ENCODE measurements at regions not wholly inside any gene's neighbourhood (a gene's known extent, or its start where the extent isn't known, plus 50 kb on each side); places are given as distances from the start of the nearest gene placed in this dataset.

DNA sequence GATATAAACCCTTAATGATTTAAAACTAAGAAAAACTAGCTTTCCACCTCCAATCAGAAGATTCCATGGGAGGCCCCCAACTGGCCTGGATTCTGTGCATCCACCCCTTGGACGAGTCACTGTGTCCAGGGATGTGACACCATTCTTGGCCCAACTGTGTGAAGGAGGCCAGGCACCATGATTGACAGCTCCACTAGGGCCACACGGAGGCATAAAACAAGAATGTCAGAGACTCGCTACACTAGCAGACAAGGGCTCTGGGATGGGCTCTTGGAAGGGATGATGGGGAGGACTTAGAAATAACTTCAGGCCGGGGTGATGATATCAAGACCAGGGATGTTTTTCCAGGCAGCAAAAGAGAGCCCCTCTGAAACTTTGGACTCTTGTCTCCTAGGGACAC is 117.8 kb upstream of the GNAO1 start:
- TF ChIP-seq, protein P1, sequence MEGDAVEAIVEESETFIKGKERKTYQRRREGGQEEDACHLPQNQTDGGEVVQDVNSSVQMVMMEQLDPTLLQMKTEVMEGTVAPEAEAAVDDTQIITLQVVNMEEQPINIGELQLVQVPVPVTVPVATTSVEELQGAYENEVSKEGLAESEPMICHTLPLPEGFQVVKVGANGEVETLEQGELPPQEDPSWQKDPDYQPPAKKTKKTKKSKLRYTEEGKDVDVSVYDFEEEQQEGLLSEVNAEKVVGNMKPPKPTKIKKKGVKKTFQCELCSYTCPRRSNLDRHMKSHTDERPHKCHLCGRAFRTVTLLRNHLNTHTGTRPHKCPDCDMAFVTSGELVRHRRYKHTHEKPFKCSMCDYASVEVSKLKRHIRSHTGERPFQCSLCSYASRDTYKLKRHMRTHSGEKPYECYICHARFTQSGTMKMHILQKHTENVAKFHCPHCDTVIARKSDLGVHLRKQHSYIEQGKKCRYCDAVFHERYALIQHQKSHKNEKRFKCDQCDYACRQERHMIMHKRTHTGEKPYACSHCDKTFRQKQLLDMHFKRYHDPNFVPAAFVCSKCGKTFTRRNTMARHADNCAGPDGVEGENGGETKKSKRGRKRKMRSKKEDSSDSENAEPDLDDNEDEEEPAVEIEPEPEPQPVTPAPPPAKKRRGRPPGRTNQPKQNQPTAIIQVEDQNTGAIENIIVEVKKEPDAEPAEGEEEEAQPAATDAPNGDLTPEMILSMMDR (IDR thresholded peaks at IDR 0.05; ENCODE audit: low read depth, low read length), result no peak
- no peak for DNase-seq (ENCODE audit: extremely low read depth, low read depth)

DNA sequence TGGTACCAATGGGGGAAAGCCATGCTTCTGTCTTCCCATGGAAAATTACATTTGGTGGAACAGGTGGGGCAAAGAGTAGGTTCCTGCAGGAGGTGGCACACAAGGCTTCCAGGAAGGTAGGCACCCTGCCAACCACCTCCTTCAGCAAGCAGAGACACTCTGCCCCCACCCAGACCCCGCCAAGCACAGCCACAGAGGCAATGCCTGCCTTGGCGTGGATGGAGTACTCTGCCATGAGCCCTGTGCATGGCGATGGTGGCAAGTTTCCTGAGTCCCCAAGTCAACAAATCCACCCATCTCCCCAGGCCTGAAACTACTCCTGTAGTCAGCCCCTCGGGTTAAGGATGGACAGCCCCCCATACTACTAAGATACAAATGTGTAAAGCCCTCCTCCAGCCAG is 119.2 kb upstream of the GNAO1 start:
- DNase-seq (ENCODE audit: extremely low read depth, low read depth), result no peak
- TF ChIP-seq, protein P1 (IDR thresholded peaks at IDR 0.05; ENCODE audit: low read depth, low read length), result no peak

DNA sequence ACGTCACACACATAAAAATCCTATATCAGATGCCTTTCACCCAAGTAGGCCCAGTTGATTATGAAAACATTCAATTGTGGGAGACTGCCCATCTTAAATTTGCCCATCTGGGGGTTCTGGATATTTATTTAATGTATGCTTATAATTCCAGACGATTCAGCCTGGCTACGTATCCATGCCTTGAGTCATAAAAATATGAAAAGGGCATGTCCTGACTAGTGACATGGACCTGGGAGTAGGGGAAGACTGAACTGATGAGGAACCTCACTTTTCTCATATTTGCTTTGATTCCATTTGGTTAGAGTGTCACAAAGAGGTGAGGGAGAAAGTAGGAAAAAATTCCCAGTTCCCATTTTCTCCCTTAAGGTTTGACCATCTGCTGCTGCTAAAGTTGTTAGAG is 122.5 kb upstream of the GNAO1 start:
- DNase-seq (ENCODE audit: extremely low read depth, low read depth), result no peak
- TF ChIP-seq, protein P1 (IDR thresholded peaks at IDR 0.05; ENCODE audit: low read depth, low read length), result no peak

DNA sequence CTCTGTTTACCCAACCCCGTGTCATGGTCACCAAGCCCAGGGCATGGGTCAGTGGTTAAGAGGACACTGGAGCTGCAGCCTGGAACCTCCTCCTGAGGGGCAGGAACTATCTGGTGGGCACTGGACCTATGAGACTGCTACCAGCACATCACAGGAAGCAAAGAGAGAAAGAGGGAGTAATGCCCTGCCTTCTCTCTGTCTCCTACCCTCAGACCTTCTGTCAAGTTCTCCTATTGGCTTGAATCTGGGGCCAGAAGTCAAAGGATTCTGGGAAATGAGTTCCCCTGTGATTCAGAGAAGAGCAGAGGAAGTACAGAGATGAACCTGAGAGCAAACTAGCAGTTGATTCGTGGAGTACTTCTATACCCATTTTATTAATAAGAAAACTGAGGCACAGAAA is 123.0 kb upstream of the GNAO1 start:
- TF ChIP-seq, protein P1 (IDR thresholded peaks at IDR 0.05; ENCODE audit: low read depth, low read length), result no peak
- no peak for DNase-seq (ENCODE audit: extremely low read depth, low read depth)

DNA sequence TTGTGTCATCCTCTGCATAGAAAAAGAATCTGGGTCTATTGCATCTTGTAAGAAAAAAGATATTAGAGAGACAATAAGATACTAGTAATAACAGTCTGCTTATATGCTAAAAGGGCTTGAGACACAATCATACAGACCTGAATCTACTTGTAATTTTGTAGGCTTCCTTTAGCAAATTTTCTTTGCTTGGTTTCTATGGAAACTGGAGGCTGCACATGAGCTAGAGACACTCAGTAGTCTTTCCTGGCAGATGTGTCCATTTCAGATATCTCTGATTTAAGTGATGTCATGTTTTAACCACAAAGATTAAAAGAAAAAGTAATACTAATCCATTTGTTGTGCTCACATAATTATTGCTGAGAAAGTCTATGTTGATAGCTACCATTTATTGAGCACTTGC is 123.9 kb upstream of the GNAO1 start:
- no peak for DNase-seq (ENCODE audit: extremely low read depth, low read depth)
- TF ChIP-seq, protein P1 (IDR thresholded peaks at IDR 0.05; ENCODE audit: low read depth, low read length), result no peak

DNA sequence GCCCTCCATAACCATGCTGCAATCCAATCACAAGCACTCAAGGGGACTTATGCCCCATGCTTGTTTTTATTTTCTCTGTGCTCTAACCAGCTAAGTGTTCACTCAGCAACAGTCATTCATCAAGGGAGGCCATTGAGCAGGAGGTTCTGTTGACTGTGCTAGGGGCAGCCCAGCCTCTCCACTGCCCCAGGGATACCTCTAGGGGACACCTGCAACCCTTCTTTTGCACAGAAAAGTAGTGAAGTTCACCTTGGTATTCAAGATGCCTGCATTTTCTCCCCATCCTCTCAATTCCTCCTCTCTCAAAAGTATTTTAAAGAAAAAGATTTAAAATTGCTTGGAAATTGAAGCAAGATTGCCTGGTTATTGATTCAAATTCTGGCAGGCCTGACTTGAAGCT is 124.7 kb upstream of the GNAO1 start:
- TF ChIP-seq, protein P1 (IDR thresholded peaks at IDR 0.05; ENCODE audit: low read depth, low read length), result no peak
- DNase-seq (ENCODE audit: extremely low read depth, low read depth), result no peak

DNA sequence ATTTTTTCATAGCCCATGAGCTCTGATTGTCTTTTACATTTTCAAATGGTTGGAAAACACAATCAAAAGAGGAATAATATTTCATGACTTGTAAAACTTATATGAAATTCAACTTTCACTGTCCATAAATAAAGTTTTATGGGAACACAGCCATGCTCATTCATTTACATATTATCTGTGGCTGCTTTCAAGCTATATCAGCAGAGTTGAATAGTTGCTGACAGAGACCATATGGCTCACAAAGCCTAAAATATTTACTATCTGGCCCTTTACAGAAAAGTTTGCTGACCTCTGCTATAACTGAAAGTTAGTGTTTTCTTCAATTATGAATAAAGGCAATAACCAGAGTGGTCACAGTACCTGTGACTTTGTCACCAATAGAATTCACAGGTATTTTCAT is 128.2 kb upstream of the GNAO1 start:
- TF ChIP-seq, protein P1 (IDR thresholded peaks at IDR 0.05; ENCODE audit: low read depth, low read length), result no peak
- no peak for DNase-seq (ENCODE audit: extremely low read depth, low read depth)

Data from AG09319 (cell line).